Activated gamma-delta T cell treated with Interleukin-2 at 50 U/mL for 16 hours (primary cell): ENCODE measurements at regions not wholly inside any gene's neighbourhood (a gene's known extent, or its start where the extent isn't known, plus 50 kb on each side); places are given as distances from the start of the nearest gene placed in this dataset.
"Not testable (repeated sequence)": the region's sequence is repeated elsewhere in the genome, so short reads cannot be mapped to it uniquely, and the experiment has no call there.

Experiments used
- DNase-seq: peaks from one replicate; pipeline ENCODE4 v3.0.0-alpha.2; 2020

- DNase-seq = no peak
These were observed 492.0 kb upstream of the MEF2C start for GRCh38 chr5:89374818-89375521.

GRCh38 chr5:89374144-89374784 lies 491.3 kb upstream of the MEF2C start:
- no peak for DNase-seq

- no peak for DNase-seq
These were observed 489.2 kb upstream of the MEF2C start for GRCh38 chr5:89372176-89372575.

- no peak for DNase-seq
These were observed 488.7 kb upstream of the MEF2C start for GRCh38 chr5:89371646-89372045.

GRCh38 chr5:89359046-89359445 lies 476.1 kb upstream of the MEF2C start:
- DNase-seq = no peak

GRCh38 chr5:89353837-89354551 lies 471.0 kb upstream of the MEF2C start:
- no peak for DNase-seq

- no peak for DNase-seq
These were observed 469.0 kb upstream of the MEF2C start for GRCh38 chr5:89351975-89352374.

GRCh38 chr5:89351222-89351621 lies 468.2 kb upstream of the MEF2C start:
- no peak for DNase-seq

GRCh38 chr5:89350684-89351083 lies 467.7 kb upstream of the MEF2C start:
- DNase-seq = no peak

- no peak for DNase-seq
These were observed 466.4 kb upstream of the MEF2C start for GRCh38 chr5:89349246-89349980.

- DNase-seq = no peak
These were observed 463.6 kb upstream of the MEF2C start for GRCh38 chr5:89346573-89346972.

- no peak for DNase-seq
These were observed 460.7 kb upstream of the MEF2C start for GRCh38 chr5:89343666-89344065.

GRCh38 chr5:89342106-89342876 lies 459.3 kb upstream of the MEF2C start:
- no peak for DNase-seq

- DNase-seq = no peak
These were observed 456.0 kb upstream of the MEF2C start for GRCh38 chr5:89338935-89339334.

- no peak for DNase-seq
These were observed 453.1 kb upstream of the MEF2C start for GRCh38 chr5:89336111-89336510.

- no peak for DNase-seq
These were observed 447.2 kb upstream of the MEF2C start for GRCh38 chr5:89330140-89330539.

- DNase-seq = no peak
These were observed 444.6 kb upstream of the MEF2C start for GRCh38 chr5:89327608-89328007.

- DNase-seq = no peak
These were observed 442.0 kb upstream of the MEF2C start for GRCh38 chr5:89324990-89325389.

GRCh38 chr5:89320421-89321277 lies 437.7 kb upstream of the MEF2C start:
- DNase-seq = no peak

GRCh38 chr5:89317838-89318237 lies 434.9 kb upstream of the MEF2C start:
- DNase-seq = not testable (repeated sequence)

- no peak for DNase-seq
These were observed 432.5 kb upstream of the MEF2C start for GRCh38 chr5:89315286-89316100.
